Right ventricle myocardium superior (tissue), 1 donor: ENCODE measurements at regions not wholly inside any gene's neighbourhood (a gene's known extent, or its start where the extent isn't known, plus 50 kb on each side); places are given as distances from the start of the nearest gene placed in this dataset.

Experiments
- ATAC-seq: fragments of 200-7000 bp; cut with Tn5 transposase; one replicate; pipeline ENCODE4 v1.9.1; 2020; ENCODE audit warnings: mild to moderate bottlenecking; ENCODE audit not compliant: poor library complexity
- DNase-seq: peaks from one replicate; pipeline ENCODE4 v3.0.0-alpha.2; 2020
- intact Hi-C: fragments of 100-400 bp; cut with DNase I; formaldehyde crosslinking; loops from one replicate; pipeline ENCODE4 v1.11.2; 2022
- donor health status: DM: no; HTN: yes; CAD: no; lungs with severe emphysema.

DNA sequence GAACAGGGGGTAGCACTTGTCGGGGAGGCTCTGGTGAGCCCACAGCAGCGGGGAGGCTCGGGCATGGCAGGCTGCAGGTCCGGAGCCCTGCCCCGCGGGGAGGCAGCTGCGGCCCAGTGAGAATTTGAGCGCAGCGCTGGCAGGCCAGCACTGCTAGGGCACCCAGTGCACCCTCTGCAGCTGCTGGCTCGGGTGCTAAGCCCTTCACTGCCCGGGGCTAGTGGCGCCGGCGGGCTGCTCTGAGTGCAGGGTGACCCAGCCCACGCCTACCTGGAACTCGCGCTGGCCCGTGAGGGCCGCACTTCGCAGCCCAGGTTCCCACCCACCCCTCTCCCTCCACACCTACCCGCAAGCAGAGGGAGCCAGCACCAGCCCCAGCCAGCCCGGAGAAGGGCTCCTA, 151.0 kb downstream of the NXNL2 start:
- intact Hi-C loops, result no loop called here
- no peak for ATAC-seq

GRCh38 chr9:88689509-88690298, 154.7 kb downstream of the NXNL2 start:
- DNase-seq (no peak), ATAC-seq (no peak)
- intact Hi-C loops, result no loop called here

More for the DNA sequence above, 151.0 kb downstream of the NXNL2 start:
- no peak for DNase-seq

- no peak for ATAC-seq
Observed at GRCh38 chr9:88690628-88691027, 155.7 kb downstream of the NXNL2 start.

GRCh38 chr9:88691091-88691490, 156.1 kb downstream of the NXNL2 start:
- DNase-seq, result no peak
- no peak for ATAC-seq
- intact Hi-C loops, result no loop called here

More at GRCh38 chr9:88690628-88691027, 155.7 kb downstream of the NXNL2 start:
- intact Hi-C loops, result no loop called here
- no peak for DNase-seq

DNA sequence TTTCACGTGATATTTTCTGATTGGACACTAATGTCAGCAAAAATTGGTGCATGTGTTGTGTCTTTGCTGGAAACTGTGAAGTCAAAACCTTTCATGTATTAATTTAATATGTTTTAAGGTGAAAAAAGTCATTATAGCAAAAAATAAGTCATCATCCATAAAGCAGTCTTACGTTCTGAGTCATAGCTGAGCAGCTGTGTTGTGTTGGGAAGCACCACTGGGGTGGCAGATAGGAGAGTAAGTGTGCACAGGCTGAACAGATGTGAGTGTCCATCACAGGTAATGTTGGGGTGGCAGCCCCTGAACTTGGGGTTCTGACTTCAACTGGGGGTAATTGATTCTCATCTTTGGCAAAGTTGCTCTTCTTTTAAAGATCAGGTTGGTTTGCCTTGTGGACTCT, 156.8 kb downstream of the NXNL2 start:
- intact Hi-C loops, result no loop called here
- no peak for DNase-seq
- no peak for ATAC-seq

DNA sequence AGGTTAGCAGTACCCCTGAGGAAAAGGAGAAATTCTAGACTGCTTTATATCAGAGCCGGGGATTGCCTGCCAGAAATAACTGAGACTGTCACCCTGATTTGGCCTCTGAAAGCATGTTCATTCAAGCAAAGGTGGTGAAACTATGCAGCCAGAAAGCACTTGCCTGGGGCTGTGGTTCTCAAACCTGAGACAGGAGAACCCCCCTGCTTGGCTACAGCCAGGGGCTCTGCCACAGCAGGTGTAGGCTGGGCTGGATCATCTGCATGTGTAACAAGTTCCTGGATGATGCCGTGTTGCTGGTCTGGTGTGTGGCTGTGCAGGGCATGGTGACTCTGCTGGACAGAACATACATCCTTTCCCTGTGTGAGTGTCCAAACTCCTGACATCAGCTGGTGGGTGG, 157.8 kb downstream of the NXNL2 start:
- DNase-seq, result no peak
- no peak for ATAC-seq
- intact Hi-C loops, result no loop called here

DNA sequence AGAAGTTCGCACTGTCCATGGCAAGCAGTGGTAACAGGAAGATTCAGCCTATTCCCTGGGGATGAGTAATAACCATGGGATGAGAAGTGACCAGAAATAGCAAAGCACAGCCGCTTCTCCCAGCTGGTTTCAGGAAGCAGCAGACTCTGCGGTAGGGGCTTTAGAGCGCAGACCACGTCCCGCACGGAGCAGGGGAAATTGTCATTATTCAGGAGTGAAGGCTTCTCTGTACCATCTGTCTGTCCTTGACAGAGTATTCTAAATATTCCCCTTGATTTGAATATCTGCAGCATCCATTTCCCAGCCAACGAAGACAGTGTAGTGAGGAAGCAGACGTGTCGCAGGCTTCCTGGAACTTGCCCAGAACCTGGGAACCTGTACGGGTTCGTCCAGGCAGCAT, 159.6 kb downstream of the NXNL2 start:
- ATAC-seq (peak; percentile 58), DNase-seq (no peak)
- intact Hi-C loops, result no loop called here

DNA sequence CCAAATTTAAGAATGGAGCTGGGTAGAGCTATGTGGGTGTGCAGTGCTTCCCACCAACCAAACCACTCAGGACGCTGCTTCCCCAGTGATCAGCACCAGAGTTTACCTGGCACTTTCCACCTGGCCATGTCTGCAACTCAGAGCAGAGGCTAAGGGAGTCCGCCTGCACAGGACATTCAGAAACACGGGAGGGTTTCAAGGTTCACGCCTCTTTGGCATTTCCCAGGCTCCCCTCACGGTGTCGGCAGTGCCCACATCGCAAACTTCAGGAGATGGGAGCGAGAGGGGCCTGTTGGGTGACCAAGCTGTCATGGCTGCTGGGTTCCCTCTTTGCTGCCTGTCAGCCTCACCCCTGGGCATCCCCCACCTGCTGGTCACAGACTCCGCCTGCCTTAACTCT, 161.5 kb downstream of the NXNL2 start:
- intact Hi-C loops, result no loop called here
- DNase-seq (no peak), ATAC-seq (no peak)

DNA sequence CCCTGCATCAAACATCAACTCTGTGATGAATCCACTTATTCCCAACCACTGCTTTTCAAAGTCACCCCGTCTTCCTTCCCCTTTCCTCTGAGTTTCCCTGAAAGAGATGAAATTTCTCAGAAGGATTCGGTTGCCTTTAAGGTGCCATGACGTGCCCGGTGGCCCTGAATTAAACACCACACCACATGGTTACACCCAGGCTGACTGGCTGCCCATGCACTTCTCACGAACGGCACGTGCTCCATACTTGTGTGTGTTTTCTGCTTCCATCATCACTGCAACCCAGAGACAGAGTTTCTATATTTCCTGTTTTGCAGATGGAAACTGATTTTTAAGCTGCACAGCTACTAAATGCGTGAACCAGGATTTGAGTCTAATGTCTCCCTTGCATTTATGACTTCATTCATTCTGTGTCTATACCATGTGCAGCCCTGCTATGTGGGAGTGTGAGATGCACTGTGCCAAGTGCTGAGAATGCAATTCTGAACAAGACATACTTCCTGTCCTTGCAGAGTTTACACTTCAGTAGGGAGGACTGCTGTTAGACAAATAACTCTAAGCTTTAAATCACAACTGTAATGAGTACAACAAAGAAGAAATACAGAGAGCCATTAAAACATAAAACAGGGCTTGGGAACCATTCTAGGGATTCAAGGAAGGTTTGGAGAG, 162.9 kb downstream of the NXNL2 start:
- intact Hi-C loops, result no loop called here
- DNase-seq (no peak), ATAC-seq (no peak)

- ATAC-seq (no peak), DNase-seq (no peak)
- intact Hi-C loops, result no loop called here
Observed at GRCh38 chr9:88702985-88703384, 168.0 kb downstream of the NXNL2 start.

DNA sequence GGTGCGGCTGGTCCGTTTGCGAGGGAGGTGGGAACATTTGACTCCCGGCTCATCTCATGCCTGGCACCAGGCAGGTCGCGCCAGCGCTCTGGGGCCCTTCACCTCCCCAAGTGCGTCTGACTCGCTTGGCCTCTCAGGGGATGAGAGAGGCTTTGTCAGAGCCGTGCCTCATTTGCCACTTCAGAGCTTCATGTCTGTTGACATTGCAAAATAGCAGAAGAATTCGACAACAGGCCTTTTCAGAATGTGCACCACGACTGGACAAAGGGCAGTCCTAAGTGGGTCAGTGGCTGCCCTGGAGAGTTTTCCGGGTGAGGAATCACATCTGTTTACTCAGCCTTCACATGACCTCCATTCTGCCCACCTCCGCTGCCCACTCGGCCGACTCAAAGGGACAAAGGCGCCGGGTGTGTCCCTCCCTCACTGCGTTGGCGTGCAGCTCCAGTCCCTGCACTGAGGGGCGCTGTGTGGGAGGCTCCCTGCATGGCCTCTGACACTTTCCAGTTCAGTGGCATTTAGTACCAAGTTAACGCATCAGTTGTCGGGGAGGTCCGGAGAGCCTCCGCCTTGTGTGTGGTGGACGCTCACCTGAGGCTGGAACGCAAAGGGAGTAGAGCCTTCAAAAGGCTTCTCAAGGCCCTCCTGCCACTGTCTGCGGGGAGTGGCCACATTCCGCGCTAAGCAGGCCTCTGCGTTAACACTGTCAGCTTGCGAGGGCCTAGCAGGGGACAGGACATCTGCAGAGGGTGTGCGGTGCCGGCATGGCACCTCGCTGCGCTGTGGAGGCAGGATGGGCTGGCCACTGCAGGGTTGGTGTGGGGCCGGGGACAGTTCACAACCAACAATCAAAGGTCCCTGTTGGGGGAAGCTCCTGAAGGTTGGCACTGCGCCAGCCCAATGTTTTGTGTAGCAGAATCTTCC, 171.5 kb downstream of the NXNL2 start:
- intact Hi-C loops, result no loop called here
- ATAC-seq (no peak), DNase-seq (no peak)

DNA sequence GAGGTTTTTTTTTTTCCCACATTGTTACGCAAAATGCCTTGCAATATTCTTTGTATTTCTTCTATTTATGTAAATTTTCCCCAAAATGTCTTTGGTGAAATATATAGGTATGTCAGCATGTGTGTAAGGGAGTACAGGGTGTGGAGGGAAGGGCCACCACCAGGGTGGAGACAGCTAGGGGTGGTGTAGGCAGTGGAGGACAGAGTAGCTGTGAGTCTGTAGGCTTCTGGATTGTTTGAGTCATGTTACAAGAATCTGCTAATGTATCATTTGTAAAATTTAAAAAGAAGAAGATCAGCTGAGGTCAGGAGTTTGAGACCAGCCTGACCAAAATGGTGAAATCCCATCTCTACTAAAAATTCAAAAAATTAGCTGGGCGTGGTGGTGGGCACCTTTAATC, 175.5 kb downstream of the NXNL2 start:
- DNase-seq (no peak), ATAC-seq (no peak)
- intact Hi-C loops, result no loop called here

- ATAC-seq (no peak), DNase-seq (no peak)
- intact Hi-C loops, result no loop called here
Observed at GRCh38 chr9:88711719-88712118, 176.7 kb downstream of the NXNL2 start.

GRCh38 chr9:88712484-88712883, 177.5 kb downstream of the NXNL2 start:
- intact Hi-C loops, result no loop called here
- DNase-seq, result no peak
- no peak for ATAC-seq

GRCh38 chr9:88713010-88713409, 178.0 kb downstream of the NXNL2 start:
- ATAC-seq (no peak), DNase-seq (no peak)
- intact Hi-C loops, result no loop called here

GRCh38 chr9:88716596-88717290, 181.8 kb downstream of the NXNL2 start:
- intact Hi-C loops, result no loop called here
- no peak for ATAC-seq

GRCh38 chr9:88721025-88721424, 186.0 kb downstream of the NXNL2 start:
- ATAC-seq, result no peak
- DNase-seq, result no peak
- intact Hi-C loops, result no loop called here

More at GRCh38 chr9:88716596-88717290, 181.8 kb downstream of the NXNL2 start:
- no peak for DNase-seq

DNA sequence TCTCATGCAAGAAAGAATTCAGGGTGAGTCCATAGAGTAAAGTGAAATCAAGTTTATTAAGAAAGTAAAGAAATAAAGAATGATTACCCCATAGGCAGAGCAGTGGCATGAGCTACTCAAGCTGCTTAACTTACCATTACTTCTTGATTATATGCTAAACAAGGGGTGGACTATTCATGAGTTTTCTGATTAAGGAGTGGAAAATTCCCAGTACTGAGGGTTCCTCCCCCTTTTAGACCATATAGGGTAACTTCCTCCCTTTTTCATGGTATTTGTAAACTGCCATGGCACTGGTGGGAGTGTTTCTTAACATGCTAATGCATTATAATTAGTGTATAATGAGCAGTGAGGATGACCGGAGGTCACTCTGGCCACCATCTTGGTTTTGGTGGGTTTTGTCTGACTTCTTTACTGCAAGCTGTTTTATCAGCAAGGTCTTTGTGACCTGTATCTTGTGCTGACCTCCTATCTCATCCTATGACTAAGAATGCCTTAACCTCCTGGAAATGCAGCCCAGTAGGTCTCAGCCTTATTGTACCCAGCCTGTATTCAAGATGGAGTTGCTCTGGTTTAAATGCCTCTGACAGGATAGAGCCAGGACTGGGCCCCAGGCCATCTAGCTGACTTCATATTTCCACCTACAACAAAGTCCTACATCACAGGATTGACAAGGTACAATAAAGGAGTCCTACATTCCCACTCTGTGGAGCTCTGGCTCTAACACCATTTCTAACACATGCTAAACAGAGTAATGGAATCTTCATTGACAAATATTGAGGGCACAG, 186.7 kb downstream of the NXNL2 start:
- DNase-seq (no peak), ATAC-seq (no peak)
- intact Hi-C loops, result no loop called here
